SK-N-SH treated with all-trans-retinoic acid at 6 μM for 48 hours (cell line): ENCODE measurements at regions not wholly inside any gene's neighbourhood (a gene's known extent, or its start where the extent isn't known, plus 50 kb on each side); places are given as distances from the start of the nearest gene placed in this dataset.

Experiments used
- ATAC-seq: fragments of 200-7000 bp; cut with Tn5 transposase; 3 replicates; pipeline ENCODE4 v1.9.1; 2020; ENCODE audit warnings: mild to moderate bottlenecking, moderate library complexity
- ARNTL ChIP-seq: fragments of 450-650 bp; formaldehyde crosslinking; IDR thresholded peaks from 2 replicates; pipeline ENCODE4 v1.5.0; 2020; ENCODE audit warnings: low read depth, mild to moderate bottlenecking, moderate library complexity, borderline replicate concordance
- BACH2 ChIP-seq: fragments of 250-450 bp; sonication (Bioruptor Pico); IDR thresholded peaks from 2 replicates; pipeline ENCODE4 v1.9.0; 2021; ENCODE audit warnings: mild to moderate bottlenecking, borderline replicate concordance
- CREB5 ChIP-seq: fragments of 250-450 bp; sonication (Bioruptor Pico); IDR thresholded peaks from 2 replicates; pipeline ENCODE4 v1.5.1; 2020; ENCODE audit warnings: low read depth, mild to moderate bottlenecking, moderate library complexity
- CSDC2 ChIP-seq: fragments of 250-450 bp; sonication (Bioruptor Pico); IDR thresholded peaks from 2 replicates; pipeline ENCODE4 v1.5.0; 2020; ENCODE audit warnings: mild to moderate bottlenecking, moderate library complexity
- CSRNP3 ChIP-seq: fragments of 250-450 bp; sonication (Bioruptor Pico); IDR thresholded peaks from 2 replicates; pipeline ENCODE4 v1.5.1; 2021; ENCODE audit warnings: mild to moderate bottlenecking, moderate library complexity
- ESRRG ChIP-seq: fragments of 250-450 bp; sonication (Bioruptor Pico); IDR thresholded peaks from 2 replicates; pipeline ENCODE4 v1.6.1; 2021; ENCODE audit warnings: mild to moderate bottlenecking
- GLIS3 ChIP-seq: fragments of 250-450 bp; sonication (Bioruptor Pico); IDR thresholded peaks from 2 replicates; pipeline ENCODE4 v1.5.0; 2020; ENCODE audit warnings: mild to moderate bottlenecking, moderate library complexity
- ISL1 ChIP-seq: fragments of 250-450 bp; sonication (Bioruptor Pico); IDR thresholded peaks from 2 replicates; pipeline ENCODE4 v2.1.2; 2022; ENCODE audit warnings: mild to moderate bottlenecking, moderate library complexity
- OSR1 ChIP-seq: fragments of 250-450 bp; sonication (Bioruptor Pico); IDR thresholded peaks from 2 replicates; pipeline ENCODE4 v1.8.0; 2022; ENCODE audit warnings: moderate library complexity, mild to moderate bottlenecking, inconsistent platforms
- PPARA ChIP-seq: fragments of 250-450 bp; sonication (Bioruptor Pico); IDR thresholded peaks from 2 replicates; pipeline ENCODE4 v1.5.0; 2020; ENCODE audit warnings: mild to moderate bottlenecking, borderline replicate concordance
- RARB ChIP-seq: fragments of 250-450 bp; sonication (Bioruptor Pico); IDR thresholded peaks from 2 replicates; pipeline ENCODE4 v1.8.0; 2021; ENCODE audit warnings: mild to moderate bottlenecking, moderate library complexity
- SNAI2 ChIP-seq: fragments of 250-450 bp; sonication (Bioruptor Pico); IDR thresholded peaks from 2 replicates; pipeline ENCODE4 v1.5.0; 2020; ENCODE audit warnings: mild to moderate bottlenecking, moderate library complexity
- TOX ChIP-seq: fragments of 250-450 bp; sonication (Bioruptor Pico); IDR thresholded peaks from 2 replicates; pipeline ENCODE4 v1.8.0; 2021; ENCODE audit warnings: mild to moderate bottlenecking, moderate library complexity, borderline replicate concordance
- TSHZ2 ChIP-seq: fragments of 250-450 bp; sonication (Bioruptor Pico); IDR thresholded peaks from 2 replicates; pipeline ENCODE4 v1.5.0; 2020; ENCODE audit warnings: mild to moderate bottlenecking, moderate library complexity
- ZC3H10 ChIP-seq: fragments of 250-450 bp; sonication (Bioruptor Pico); IDR thresholded peaks from 2 replicates; pipeline ENCODE4 v1.5.1; 2021; ENCODE audit warnings: mild to moderate bottlenecking, moderate library complexity
- ZFP3 ChIP-seq: fragments of 250-450 bp; sonication (Bioruptor Pico); IDR thresholded peaks from 2 replicates; pipeline ENCODE4 v1.5.0; 2020; ENCODE audit warnings: mild to moderate bottlenecking, moderate library complexity
- ZFP30 ChIP-seq: fragments of 450-650 bp; formaldehyde crosslinking; IDR thresholded peaks from 2 replicates; pipeline ENCODE4 v1.5.0; 2022; ENCODE audit warnings: mild to moderate bottlenecking, moderate library complexity
- ZNF565 ChIP-seq: fragments of 450-650 bp; formaldehyde crosslinking; conservative IDR thresholded peaks from 2 replicates; pipeline ENCODE4 v1.5.0; 2020; ENCODE audit warnings: low read depth, mild to moderate bottlenecking, moderate library complexity
- ZNF70 ChIP-seq: fragments of 450-650 bp; formaldehyde crosslinking; IDR thresholded peaks from 2 replicates; pipeline ENCODE4 v1.5.0; 2020; ENCODE audit warnings: mild to moderate bottlenecking, moderate library complexity
- ZNF8 ChIP-seq: fragments of 450-650 bp; formaldehyde crosslinking; IDR thresholded peaks from 2 replicates; pipeline ENCODE4 v1.5.0; 2020; ENCODE audit warnings: mild to moderate bottlenecking, moderate library complexity
- TF ChIP-seq, protein P1 (sequence below): fragments of 250-450 bp; sonication (Bioruptor Pico); IDR thresholded peaks from 2 replicates; pipeline ENCODE4 v1.8.0; 2021; ENCODE audit warnings: low read depth, mild to moderate bottlenecking, moderate library complexity, borderline replicate concordance

DNA sequence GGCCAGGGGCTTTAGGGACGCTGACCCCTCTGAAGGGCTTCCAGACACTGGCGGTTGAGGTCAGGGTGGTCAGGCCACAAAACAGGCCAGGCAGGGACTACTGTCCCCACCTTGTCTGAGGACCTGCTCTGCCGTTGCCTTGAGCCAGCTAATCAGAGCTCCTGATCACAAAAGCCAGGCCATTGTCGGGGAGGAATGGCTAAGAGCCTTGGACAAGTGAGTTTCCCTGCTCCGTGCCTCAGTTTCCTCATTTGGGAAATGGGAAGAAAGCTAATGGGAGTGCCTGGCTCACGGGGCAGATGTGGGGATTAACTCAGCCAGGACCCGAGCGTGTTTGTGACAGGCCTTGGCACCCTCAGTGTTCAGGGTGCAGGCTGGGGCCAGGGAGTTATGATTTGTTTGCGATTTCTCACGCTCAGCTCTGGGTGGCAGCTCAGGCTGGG lies 246.5 kb upstream of the CIBAR2 start:
- TF ChIP-seq PPARA (CRISPR knock-in tag) (no peak), SNAI2 (CRISPR knock-in tag) (no peak), TSHZ2 (CRISPR knock-in tag) (no peak), CSRNP3 (no peak), ZNF70 (CRISPR knock-in tag) (no peak), GLIS3 (CRISPR knock-in tag) (no peak), CSDC2 (no peak), ISL1 (CRISPR knock-in tag) (no peak), BACH2 (CRISPR knock-in tag) (no peak), ZNF565 (CRISPR knock-in tag) (no peak), ARNTL (CRISPR knock-in tag) (no peak), OSR1 (CRISPR knock-in tag) (no peak), TOX (CRISPR knock-in tag) (no peak), ZFP3 (CRISPR knock-in tag) (no peak), ZC3H10 (no peak), ZFP30 (no peak), ESRRG (CRISPR knock-in tag) (no peak), RARB (CRISPR knock-in tag) (no peak), CREB5 (CRISPR knock-in tag) (no peak)
- TF ChIP-seq, protein P1, sequence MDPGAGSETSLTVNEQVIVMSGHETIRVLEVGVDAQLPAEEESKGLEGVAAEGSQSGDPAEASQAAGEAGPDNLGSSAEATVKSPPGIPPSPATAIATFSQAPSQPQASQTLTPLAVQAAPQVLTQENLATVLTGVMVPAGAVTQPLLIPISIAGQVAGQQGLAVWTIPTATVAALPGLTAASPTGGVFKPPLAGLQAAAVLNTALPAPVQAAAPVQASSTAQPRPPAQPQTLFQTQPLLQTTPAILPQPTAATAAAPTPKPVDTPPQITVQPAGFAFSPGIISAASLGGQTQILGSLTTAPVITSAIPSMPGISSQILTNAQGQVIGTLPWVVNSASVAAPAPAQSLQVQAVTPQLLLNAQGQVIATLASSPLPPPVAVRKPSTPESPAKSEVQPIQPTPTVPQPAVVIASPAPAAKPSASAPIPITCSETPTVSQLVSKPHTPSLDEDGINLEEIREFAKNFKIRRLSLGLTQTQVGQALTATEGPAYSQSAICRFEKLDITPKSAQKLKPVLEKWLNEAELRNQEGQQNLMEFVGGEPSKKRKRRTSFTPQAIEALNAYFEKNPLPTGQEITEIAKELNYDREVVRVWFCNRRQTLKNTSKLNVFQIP (CRISPR knock-in tag), result no peak
- ATAC-seq, result no peak

DNA sequence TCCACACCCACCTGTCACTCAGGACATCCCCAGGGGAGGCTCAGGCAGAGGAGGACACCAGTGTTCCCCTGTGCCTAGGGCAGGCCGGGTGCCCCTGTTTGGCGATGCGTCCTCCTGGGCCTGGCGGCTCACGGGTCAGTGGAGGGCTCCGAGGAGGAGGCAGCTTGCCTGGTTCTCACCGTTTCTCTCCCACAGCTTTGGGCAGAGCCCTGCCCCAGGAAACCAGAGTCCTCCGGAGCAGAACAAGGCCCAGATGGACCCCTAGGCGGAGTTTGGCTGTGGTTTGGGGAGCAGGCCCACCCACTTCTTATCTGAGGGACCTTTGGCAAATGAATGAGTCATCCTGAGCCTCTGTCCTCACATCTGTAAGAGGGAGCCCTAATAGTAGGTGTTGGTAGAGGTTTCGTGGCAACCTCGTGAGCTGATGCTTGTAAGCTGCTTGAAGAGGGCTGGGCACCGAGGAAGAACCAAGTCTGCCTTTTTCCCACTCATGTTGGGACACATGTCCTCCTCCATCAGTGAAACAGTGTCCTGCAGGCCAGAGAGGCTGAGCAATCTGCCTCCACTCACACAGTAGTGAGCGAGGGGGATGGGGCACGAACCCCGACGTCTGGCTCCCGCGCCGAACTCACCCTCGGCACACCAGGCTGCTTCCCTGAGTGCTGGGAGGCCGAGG lies 247.0 kb upstream of the CIBAR2 start:
- ATAC-seq, result no peak
- TF ChIP-seq SNAI2 (CRISPR knock-in tag) (no peak), ARNTL (CRISPR knock-in tag) (no peak), ZFP3 (CRISPR knock-in tag) (no peak), PPARA (CRISPR knock-in tag) (no peak), ESRRG (CRISPR knock-in tag) (no peak), GLIS3 (CRISPR knock-in tag) (no peak), TSHZ2 (CRISPR knock-in tag) (no peak), ZNF70 (CRISPR knock-in tag) (no peak), CSRNP3 (no peak), ZNF8 (CRISPR knock-in tag) (no peak)
- TF ChIP-seq, protein P1 (CRISPR knock-in tag), result no peak
